ENCODE measurements at regions not wholly inside any gene's neighbourhood (a gene's known extent, or its start where the extent isn't known, plus 50 kb on each side); places are given as distances from the start of the nearest gene placed in this dataset.

DNA sequence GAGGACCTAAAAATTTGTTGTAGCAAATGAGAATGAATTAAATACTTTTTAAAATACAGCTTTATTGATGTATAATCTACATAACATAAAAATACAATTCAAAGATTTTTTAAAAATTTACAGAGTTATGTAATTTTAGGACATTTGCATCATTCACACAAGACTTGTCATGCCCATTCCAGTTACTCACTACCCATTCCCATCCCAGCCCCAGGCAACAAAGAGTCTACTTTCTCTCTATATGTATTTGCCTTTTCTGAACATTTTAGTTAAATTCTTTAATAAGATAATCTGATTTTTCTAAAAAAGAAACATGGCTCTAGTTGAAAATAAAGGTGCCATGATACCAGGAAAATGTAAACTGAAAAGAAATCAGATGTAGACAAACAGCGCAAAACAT lies 354.2 kb downstream of the PMP22 start:
- no peak for DNase-seq (ENCODE audit: low read depth in 1 of 2, low spot score in 1 of 2)

DNA sequence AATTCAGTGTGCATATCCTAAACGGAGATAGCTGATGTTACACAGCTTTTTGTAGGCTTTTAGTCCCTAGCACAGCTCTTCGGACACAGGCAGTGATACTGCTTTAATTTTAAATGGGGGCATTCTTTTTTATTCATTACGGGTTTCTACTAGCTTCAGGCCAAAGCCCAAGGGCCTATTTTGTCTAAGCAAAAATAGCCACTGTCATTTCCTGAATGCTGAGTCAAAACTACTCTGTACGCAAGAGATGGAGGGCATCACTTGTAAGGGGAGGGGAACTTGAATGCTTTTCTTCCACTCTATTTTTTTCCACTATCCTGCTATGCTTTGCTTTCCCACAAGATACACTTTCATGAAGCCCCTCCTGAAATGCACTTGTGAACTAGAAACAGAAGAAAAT lies 360.7 kb downstream of the PMP22 start:
- no peak for DNase-seq (ENCODE audit: low read depth in 1 of 2, low spot score in 1 of 2)

DNA sequence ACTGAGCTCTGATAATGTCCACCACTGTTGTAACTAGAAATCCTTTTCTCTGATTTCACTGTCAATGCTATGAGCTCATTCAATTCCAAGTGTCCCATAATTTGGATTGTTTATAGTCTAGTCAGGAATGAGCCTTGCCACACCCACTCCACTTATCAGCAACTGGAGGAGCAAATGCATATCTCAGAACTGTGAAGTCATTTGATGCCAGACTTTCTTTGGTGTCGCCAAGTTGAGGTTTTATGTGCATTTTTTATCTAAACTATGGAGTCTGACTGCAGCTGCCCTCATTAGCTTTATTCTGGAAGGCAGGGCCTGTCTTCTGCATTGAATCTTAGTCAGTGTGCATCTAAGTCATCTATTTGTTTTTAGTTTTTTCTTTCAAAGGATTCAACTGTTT lies 361.3 kb downstream of the PMP22 start:
- DNase-seq (ENCODE audit: low read depth in 1 of 2, low spot score in 1 of 2), result no peak

DNA sequence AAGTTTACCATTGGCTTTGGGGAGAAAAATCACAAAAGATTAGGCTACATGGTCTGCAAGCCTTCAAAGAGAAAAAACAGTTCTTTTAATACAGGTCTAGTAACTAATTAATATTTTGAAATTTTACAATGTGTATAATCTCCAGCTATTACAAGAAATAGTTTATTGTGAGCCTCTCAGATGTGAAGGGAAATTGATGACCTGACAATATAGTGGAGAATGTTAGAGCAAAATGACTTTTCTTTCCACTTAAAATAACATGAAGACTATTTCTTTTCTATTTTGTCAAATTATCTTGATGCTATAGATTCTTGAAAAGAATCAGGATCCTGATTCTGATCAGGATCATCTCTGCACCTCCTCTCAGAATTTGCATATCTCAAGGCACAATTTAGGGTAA lies 362.3 kb downstream of the PMP22 start:
- DNase-seq (ENCODE audit: low read depth in 1 of 2, low spot score in 1 of 2), result no peak

DNA sequence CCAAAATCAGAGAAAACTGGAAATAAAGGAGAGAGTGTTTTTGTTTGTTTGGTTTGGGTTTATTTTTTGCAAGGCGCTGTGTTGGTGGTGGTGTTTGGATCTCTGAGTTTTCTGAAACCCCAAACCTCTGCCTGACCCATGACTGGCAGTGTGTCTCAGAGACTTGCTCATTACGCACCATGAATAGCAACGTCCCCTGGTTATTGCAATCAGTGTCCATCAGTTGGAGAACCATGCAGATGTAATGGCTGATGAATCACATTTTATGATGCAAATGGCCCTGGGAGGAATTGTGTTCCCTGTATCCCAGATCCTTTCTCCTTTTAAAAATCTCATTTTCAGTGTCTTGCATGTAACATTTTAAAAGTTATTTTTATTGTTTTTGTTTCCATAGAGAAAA lies 362.8 kb downstream of the PMP22 start:
- DNase-seq (ENCODE audit: low read depth in 1 of 2, low spot score in 1 of 2), result no peak

DNA sequence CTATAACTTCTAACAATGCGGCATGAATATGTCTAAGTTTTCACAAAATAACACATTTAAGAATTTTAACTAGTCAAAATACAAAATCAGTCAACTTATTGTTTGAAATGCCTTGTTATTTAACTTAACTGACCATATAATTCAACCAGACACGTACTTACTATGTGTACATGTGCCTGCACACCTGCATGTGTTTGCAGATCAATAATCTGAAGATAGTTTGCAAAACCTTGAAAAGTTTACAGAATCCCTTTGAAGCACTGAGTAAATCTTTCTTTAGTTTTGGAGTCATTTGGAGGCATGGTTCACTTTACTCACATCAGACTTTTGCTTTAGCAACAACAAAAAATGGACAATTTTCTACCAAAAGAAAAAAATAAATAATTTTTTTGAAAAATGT lies 363.8 kb downstream of the PMP22 start:
- no peak for DNase-seq (ENCODE audit: low read depth in 1 of 2, low spot score in 1 of 2)

DNA sequence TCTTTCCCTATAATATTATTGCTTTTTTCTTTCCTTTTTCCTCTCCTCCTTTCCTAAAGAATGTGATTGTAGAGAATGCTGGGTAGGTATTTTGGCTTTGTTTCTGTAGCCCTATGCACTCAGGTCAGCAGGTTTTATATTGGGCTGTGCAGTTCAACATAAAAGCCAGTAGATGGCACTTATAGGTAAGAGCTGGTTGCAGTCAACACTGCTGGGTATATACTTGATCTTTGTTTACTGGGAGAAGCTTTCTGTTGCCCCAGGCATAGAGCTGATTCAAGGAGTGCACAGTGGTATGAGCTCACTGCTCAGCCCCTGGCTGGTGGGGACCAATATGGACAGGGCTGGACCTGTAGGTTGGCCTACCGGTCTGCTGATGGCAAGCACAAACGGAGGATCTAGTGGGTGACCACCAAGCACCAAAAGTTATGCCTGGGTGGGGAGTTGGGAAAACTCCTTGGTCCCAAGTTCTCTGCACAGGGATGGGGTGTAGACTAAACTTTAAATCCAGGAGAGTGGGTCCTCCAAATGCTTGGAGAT lies 378.9 kb downstream of the PMP22 start:
- DNase-seq (ENCODE audit: low read depth in 1 of 2, low spot score in 1 of 2), result no peak

DNA sequence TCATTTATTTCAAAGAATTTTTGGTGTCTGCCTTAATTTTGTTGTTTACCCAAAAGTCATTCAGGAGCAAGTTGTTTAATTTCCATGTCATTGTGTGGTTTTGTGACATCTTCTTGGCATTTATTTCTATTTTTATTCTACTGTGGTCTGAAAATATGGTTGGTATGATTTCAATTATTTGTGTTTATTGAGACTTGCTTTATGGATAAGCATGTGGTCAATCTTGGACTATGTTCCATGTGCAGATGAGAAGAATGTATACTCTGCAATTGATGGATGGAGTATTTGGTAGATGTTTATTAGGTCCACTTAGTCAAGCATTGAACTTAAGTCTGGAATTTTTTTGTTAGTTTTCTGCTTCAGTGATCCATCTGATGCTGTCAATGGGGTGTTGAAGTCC lies 383.0 kb downstream of the PMP22 start:
- DNase-seq (ENCODE audit: low read depth in 1 of 2, low spot score in 1 of 2), result no peak

DNA sequence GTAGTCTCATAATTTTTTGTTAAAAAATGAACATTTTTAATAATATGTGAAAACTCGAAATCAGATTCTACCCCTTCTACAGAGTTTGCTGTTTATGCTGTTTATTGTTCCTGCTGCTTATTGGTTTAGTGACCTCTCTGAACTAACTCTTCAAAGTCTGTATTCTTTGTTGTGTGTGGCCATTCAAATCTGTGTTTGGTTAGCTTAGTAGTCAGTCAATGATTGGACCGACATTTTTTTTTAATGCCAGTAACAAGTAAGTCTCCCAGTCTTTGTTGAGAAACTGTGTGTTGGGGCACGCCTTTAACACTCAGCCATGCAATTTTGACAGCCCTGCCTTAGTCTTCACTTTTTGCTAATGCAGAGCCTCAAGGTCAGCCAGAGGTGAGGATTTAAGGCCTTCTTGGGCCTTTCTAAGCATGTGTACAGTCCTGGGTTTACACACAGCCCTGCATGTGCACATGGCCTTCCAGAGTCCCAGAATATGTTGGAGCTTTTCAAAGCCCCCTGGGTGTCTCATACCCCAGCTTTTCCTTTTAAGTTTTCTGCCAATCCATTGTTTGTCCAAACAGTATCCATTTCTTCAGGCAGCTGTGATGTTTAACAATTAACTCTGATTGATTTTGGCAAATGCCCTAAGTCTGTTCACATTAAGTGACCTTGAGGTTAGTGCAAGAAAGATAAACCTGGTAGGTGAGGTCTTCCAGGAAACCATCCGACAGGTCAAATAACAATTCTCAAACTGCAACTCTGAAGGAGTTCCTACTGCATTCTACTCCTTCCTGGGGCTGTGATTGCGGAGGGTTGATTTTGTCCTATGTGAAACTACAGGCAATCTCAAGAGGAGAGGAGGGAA lies 389.3 kb downstream of the PMP22 start:
- no peak for DNase-seq (ENCODE audit: low read depth in 1 of 2, low spot score in 1 of 2)

DNA sequence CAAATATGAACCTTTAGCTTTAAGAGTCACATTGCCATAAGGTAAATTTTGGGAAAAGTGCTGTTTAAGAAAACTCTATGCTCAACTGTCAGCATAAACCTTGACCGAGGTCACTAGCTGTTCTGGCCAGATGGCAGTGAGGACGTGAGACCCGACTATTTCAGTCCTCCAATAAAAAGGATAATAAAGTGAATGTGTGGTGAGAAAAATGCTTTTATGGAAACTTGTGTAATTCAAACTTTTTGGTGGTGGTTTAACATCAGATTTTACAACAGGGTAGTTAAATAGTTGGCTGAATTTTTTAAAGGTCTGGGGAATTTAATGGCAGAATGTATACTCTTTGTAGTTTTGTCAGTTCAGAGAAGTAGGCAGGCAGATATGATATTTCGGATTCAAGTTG lies 391.1 kb downstream of the PMP22 start:
- no peak for DNase-seq (ENCODE audit: low read depth in 1 of 2, low spot score in 1 of 2)

DNA sequence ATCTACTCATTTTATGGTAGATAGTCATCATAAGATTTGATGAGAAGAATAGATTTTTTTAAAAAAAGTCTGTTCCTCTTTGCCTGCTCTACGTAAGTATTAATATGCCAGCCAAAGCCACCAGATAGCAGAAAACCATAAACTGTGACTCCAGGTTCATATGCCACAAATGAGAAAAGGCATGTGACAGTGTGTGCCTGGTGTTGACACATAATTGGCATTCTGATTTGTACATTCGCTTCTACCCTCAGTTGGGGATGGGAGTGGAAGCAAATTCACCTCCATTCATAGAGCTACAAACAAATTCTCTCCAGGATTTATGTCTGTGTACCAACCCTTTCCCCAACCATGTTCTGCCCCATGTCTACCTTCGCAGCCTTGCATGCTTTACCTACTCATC lies 391.6 kb downstream of the PMP22 start:
- no peak for DNase-seq (ENCODE audit: low read depth in 1 of 2, low spot score in 1 of 2)

DNA sequence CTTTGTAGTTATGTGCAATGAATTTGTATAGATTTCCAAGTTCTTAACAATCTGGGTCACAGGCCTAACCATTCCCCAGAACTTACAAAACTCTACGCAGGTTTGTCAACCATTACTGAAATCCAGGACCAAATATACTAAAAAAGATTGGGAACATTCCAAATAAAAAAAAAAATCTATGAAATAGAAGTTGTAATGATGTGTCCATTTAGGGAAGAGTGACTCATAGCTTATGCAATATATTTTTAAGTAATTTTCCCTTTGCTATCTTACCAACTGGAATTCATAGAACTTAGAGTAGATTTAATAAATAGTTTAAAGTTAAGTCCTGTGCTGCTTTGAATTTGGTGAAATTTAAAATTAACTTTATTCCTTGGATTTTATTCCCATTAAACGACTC lies 393.2 kb downstream of the PMP22 start:
- no peak for DNase-seq (ENCODE audit: low read depth in 1 of 2, low spot score in 1 of 2)

DNA sequence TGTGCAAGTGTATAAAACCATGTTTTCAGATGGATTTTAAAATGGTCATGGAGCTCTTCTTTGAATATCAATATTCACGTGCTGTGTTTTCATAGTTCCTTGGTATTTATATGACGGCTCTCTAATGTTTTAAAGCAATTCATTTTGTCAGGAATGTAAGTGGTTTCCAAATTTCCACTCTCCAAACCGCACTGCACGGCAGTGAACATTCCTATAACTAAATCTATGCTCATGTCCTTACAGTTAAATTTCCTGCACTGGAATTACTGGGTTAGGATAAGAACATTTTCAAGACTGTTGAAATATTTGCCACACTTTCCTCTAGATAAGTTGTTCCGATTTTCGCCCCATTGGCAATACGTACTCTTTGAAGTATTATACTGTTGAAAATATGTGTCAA lies 398.9 kb downstream of the PMP22 start:
- DNase-seq (ENCODE audit: low read depth in 1 of 2, low spot score in 1 of 2), result no peak

DNA sequence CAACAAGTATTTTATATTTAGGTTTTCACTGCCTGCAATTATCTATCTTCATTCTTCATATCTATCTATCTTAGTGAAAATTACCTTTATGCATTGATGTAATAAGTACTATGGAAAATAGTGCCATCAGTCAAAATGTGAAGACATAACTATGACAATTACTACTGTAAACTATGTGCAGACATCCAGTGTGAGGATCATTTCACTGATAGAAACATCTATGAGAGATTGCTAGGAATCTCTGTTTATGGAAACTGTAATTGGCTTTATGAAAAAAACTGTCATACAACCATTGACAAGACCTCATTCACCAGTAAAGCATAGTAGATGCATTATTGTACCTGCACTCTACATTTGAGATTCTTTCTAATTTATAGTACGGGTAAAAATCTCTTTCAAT lies 401.0 kb downstream of the PMP22 start:
- DNase-seq (ENCODE audit: low read depth in 1 of 2, low spot score in 1 of 2), result no peak

DNA sequence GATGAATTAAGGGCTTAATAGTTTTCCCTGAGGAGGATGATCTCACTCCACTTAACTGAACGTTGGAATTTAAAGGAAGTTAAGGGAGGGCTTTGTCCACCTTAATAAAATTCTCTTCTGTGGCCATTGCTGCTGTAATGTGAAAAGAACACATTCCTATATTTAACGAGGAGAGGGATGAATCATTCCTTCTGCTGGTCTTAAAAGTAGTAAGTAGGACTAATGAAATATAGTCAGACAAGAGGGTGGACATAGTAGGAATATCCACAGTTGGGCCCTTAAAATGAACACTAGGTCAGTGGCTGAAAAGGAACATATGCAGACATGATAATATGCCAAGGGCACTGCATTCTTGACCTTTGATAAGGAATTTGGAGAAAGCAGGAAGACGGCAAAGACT lies 405.6 kb downstream of the PMP22 start:
- no peak for DNase-seq (ENCODE audit: low read depth in 1 of 2, low spot score in 1 of 2)

DNA sequence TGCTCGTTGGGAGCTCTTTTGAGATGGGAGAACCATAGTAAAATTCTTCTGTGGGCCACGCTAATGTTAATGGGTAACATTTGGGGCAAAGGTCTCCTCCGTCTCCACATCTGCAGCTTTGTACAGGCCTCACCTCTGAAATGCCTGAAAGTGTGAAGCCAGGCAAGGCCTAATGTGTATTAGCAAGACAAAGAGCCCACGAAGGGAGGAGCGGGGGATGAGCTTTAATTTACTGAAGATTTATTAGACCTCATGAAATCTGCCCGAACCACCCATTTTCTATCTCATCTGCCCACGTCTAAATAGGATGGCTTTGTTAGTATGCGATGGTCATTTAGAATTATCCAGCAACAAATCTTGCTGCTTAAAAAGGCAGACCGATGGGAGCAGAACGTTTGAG lies 408.9 kb downstream of the PMP22 start:
- DNase-seq (ENCODE audit: low read depth in 1 of 2, low spot score in 1 of 2), result no peak

DNA sequence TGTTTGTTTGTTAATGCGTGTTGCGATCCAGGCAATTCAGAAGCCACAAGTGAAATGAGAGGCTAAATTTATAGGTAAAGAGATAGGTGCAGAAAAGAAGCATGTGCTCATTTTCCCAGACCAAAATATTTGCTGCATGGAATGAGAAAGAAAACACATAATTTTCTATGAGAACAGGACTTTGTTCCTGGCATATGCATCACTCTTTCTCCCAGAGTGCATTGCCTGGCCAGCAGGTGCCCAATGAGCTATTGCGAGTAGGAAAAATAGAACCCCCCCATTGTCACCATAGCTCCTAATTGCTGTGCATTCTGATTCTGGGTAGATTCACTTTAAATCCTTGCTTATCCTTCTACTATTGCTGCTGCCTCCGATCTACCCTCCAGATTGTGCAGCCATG lies 410.4 kb downstream of the PMP22 start:
- DNase-seq (ENCODE audit: low read depth in 1 of 2, low spot score in 1 of 2), result no peak

DNA sequence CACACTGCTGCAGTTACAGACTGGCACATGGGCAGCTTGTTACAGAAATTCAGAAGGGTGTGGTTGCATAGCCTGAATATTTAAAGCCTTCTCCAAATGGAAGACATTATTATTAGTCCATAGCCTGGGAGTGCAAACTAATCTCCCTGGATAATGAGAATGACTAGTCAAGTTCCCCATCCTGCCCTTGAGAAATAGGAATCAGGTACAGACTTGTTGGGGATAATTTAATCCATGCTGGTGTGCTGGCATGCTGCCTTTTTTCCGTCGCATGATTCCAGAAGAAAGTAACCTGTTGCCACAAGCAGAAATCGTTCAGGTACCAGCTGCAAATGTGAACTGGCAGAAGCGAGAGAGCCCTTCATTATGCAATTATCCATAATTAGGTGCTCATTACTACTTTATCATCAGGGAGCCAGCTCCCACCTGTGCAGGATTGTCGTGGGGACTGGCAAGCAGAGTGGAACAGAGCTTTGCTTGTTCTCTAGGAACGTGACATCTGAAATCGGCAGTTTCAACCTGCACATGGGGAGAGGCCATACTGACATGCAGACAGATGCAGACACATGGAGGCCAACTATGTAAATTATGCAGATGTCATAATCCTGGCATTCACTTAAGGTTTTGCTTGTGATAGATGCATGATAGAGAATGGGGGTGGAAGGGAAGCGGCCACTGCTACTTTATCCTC lies 419.4 kb downstream of the PMP22 start:
- DNase-seq (ENCODE audit: low read depth in 1 of 2, low spot score in 1 of 2), result no peak

DNA sequence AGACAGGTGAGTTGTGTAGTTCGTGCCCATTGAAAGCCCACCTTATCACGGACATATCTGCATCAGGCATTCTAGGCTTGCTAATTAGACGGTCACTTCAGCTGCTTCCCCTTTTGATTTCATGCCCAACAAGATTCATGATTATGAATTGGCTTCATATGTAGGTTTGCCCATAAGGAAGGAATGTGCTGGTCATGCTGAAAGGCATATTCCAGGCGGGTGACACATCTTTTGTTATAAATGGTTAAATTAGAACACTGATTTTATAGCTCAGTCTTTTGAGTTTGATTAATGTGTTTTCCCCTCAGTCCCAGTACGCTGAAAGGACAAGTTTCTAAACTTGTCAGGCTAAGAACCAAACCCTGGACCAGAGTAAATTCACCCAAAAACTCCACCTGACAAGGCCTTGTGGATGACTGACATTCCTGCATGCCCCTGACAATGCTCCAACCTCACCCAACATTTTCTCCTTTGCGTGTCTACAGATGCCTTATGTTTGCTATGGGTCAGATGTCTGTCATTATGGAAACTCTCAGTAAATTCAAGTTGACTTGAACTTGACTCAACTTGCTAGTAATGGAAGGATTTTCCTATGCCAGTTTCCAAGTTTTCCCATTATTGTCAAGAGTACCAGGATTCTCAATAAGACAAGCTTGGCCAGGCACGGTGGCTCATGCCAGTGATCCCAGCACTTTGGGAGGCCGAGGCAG lies 421.9 kb downstream of the PMP22 start:
- no peak for DNase-seq (ENCODE audit: low read depth in 1 of 2, low spot score in 1 of 2)

DNA sequence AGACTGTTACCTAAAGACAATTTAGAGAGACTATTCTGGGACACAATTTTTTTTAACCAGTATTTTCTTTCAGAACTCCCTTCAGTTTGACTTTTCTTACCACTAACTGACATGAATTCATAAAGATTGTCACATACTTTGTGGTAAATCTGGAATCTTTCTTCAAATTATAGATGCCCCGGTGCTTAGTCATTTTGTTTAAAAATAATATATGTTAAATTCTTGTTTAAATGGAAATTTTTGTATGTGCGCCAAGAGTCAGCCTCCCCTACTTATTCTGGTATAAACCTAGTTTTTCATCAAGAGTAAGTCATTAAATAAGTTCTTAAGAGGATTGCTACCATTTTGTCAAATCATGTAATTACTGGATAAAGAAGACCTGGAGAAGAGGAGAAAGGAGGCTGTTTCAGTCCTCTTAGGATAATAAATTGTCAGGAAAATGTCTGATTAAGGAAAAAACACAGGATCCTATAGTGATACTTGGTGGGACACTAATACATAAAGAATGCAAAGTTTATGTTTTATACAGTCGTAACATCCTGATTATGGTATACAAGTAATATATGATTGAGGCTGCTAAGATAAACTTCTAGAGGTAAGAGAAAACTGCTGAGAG lies 424.4 kb downstream of the PMP22 start:
- no peak for DNase-seq (ENCODE audit: low read depth in 1 of 2, low spot score in 1 of 2)

DNA sequence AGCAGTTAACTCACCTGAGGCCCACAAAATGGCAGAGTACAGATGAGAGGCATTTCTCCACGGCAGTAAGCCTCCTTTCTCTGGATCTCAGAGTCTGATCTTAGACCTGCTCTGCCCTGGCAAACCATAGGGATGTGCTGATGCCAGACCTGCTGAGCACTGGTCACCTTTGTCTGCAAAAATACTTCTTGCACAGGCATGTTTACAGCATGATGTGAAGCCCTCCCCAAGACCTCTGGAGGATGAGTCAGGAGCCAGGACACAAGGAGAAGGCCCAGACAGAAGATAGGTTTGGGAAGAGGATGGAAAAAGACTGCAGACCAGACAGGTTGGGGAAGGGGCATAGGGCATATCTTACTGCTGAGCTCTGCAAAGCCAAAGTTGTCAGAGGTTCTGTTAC lies 426.6 kb downstream of the PMP22 start:
- no peak for DNase-seq (ENCODE audit: low read depth in 1 of 2, low spot score in 1 of 2)
